ENCODE measurements at regions not wholly inside any gene's neighbourhood (a gene's known extent, or its start where the extent isn't known, plus 50 kb on each side); places are given as distances from the start of the nearest gene placed in this dataset.

- H3K4me1 ChIP-seq = no peaks in the 10 kb centered on the region
- no peak for DNase-seq
- no peaks in the 10 kb centered on the region for H3K27me3 ChIP-seq
- H3K27ac ChIP-seq = no peak overlapping the region
- no peaks in the 10 kb centered on the region for H3K9me3 ChIP-seq
- intact Hi-C loops (cut with DNase I) = no loop called here
- H3K4me3 ChIP-seq = no peak overlapping the region
- no peak for ATAC-seq
- H3K36me3 ChIP-seq = no peaks in the 10 kb centered on the region
- TF ChIP-seq, protein P1, sequence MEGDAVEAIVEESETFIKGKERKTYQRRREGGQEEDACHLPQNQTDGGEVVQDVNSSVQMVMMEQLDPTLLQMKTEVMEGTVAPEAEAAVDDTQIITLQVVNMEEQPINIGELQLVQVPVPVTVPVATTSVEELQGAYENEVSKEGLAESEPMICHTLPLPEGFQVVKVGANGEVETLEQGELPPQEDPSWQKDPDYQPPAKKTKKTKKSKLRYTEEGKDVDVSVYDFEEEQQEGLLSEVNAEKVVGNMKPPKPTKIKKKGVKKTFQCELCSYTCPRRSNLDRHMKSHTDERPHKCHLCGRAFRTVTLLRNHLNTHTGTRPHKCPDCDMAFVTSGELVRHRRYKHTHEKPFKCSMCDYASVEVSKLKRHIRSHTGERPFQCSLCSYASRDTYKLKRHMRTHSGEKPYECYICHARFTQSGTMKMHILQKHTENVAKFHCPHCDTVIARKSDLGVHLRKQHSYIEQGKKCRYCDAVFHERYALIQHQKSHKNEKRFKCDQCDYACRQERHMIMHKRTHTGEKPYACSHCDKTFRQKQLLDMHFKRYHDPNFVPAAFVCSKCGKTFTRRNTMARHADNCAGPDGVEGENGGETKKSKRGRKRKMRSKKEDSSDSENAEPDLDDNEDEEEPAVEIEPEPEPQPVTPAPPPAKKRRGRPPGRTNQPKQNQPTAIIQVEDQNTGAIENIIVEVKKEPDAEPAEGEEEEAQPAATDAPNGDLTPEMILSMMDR (IDR thresholded peaks at IDR 0.05) = no peak
These were observed 146.9 kb downstream of the PTPN20 start for GRCh38 chr10:47058032-47058702.

- Histone ChIP-seq H3K9me3 (no peaks in the 10 kb centered on the region), H3K4me1 (no peaks in the 10 kb centered on the region), H3K4me3 (no peak overlapping the region), H3K36me3 (no peaks in the 10 kb centered on the region), H3K27me3 (no peaks in the 10 kb centered on the region), H3K27ac (no peak overlapping the region)
- TF ChIP-seq, protein P1 (IDR thresholded peaks at IDR 0.05) = no peak
- DNase-seq = no peak
- no peak for ATAC-seq
- intact Hi-C loops (cut with DNase I) = no loop called here
These were observed 147.7 kb downstream of the PTPN20 start for GRCh38 chr10:47058961-47059391.

- no peaks in the 10 kb centered on the region for H3K36me3 ChIP-seq
- ATAC-seq = no peak
- DNase-seq = no peak
- H3K9me3 ChIP-seq = no peaks in the 10 kb centered on the region
- H3K4me3 ChIP-seq = no peak overlapping the region
- no peaks in the 10 kb centered on the region for H3K27me3 ChIP-seq
- no peaks in the 10 kb centered on the region for H3K4me1 ChIP-seq
- intact Hi-C loops (cut with DNase I) = no loop called here
- H3K27ac ChIP-seq = no peak overlapping the region
- TF ChIP-seq, protein P1 (IDR thresholded peaks at IDR 0.05) = no peak
These were observed 148.5 kb downstream of the PTPN20 start for GRCh38 chr10:47059606-47060311.

GRCh38 chr10:47060356-47060755, 149.1 kb downstream of the PTPN20 start:
- intact Hi-C loops (cut with DNase I) = no loop called here
- Histone ChIP-seq H3K27me3 (no peaks in the 10 kb centered on the region), H3K4me3 (no peak overlapping the region), H3K4me1 (no peaks in the 10 kb centered on the region), H3K27ac (no peak overlapping the region), H3K36me3 (no peaks in the 10 kb centered on the region), H3K9me3 (no peaks in the 10 kb centered on the region)
- TF ChIP-seq, protein P1 (IDR thresholded peaks at IDR 0.05) = no peak
- no peak for DNase-seq
- ATAC-seq = no peak

DNA sequence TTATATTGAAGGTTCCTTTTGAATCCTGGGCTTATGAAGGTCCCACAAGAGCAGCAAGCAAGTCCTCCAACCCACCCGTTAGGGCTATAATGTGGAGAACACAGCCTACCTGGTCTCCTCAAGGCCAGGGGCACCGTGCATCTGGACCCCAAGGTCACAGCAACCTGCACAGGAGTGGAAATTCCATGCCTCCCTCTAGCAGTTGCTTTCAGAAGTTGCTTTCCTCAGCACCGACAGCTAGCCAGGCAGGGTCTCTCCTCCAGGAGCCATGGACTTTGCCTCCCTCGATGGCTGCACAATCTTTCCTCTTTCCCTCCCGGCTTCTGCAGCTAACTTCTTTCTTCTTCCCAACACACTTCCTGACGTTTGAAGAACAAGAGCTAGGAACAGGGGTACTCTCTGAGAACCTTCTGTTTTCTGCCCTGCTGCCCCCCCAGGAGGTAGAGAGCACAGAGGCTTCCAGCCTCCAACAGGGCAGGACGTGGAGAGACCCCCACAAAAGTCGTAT, 149.8 kb downstream of the PTPN20 start:
- TF ChIP-seq, protein P1 (IDR thresholded peaks at IDR 0.05) = no peak
- intact Hi-C loops (cut with DNase I) = no loop called here
- Histone ChIP-seq H3K4me3 (no peak overlapping the region), H3K27me3 (no peaks in the 10 kb centered on the region), H3K9me3 (no peaks in the 10 kb centered on the region), H3K36me3 (no peaks in the 10 kb centered on the region), H3K27ac (no peak overlapping the region), H3K4me1 (no peaks in the 10 kb centered on the region)
- ATAC-seq (no peak), DNase-seq (no peak)
